NOMO-1 treated with dmso at 0.1 percent for 144 hours (cell line): ENCODE measurements at regions not wholly inside any gene's neighbourhood (a gene's known extent, or its start where the extent isn't known, plus 50 kb on each side); places are given as distances from the start of the nearest gene placed in this dataset.
"Not testable (repeated sequence)": the region's sequence is repeated elsewhere in the genome, so short reads cannot be mapped to it uniquely, and the experiment has no call there.

Source experiments
- DNase-seq: peaks from one replicate; lab custom pipeline; 2025; ENCODE audit not compliant: unreplicated experiment; lab: John Stamatoyannopoulos, UW

GRCh38 chr6:170003451-170004160 lies 252.2 kb downstream of the ERMARD start:
- no peak for DNase-seq

- DNase-seq = no peak
Measured at GRCh38 chr6:170003027-170003426, 251.6 kb downstream of the ERMARD start.

- not testable (repeated sequence) for DNase-seq
Measured at GRCh38 chr6:170001782-170002181, 250.4 kb downstream of the ERMARD start.

GRCh38 chr6:170000071-170000843 lies 248.8 kb downstream of the ERMARD start:
- DNase-seq = no peak

- no peak for DNase-seq
Measured at GRCh38 chr6:169999367-169999766, 247.9 kb downstream of the ERMARD start.

- no peak for DNase-seq
Measured at GRCh38 chr6:169998457-169998856, 247.0 kb downstream of the ERMARD start.

- DNase-seq = peak; percentile 33
Measured at GRCh38 chr6:169997930-169998218, 246.5 kb downstream of the ERMARD start.

GRCh38 chr6:169997187-169997929 lies 245.9 kb downstream of the ERMARD start:
- no peak for DNase-seq

- no peak for DNase-seq
Measured at GRCh38 chr6:169996378-169997051, 245.1 kb downstream of the ERMARD start.

- DNase-seq = no peak
Measured at GRCh38 chr6:169994739-169995138, 243.3 kb downstream of the ERMARD start.

GRCh38 chr6:169993861-169994481 lies 242.5 kb downstream of the ERMARD start:
- no peak for DNase-seq

GRCh38 chr6:169991913-169992312 lies 240.5 kb downstream of the ERMARD start:
- DNase-seq = no peak

GRCh38 chr6:169991031-169991390 lies 239.6 kb downstream of the ERMARD start:
- no peak for DNase-seq

- DNase-seq = peak; percentile 94
Measured at GRCh38 chr6:169990095-169991030, 238.9 kb downstream of the ERMARD start.

- no peak for DNase-seq
Measured at GRCh38 chr6:169989594-169989993, 238.2 kb downstream of the ERMARD start.

GRCh38 chr6:169988769-169989550 lies 237.5 kb downstream of the ERMARD start:
- no peak for DNase-seq

- no peak for DNase-seq
Measured at GRCh38 chr6:169986848-169987498, 235.6 kb downstream of the ERMARD start.

GRCh38 chr6:169986171-169986847 lies 234.9 kb downstream of the ERMARD start:
- no peak for DNase-seq
